H1 (cell line): ENCODE measurements at regions not wholly inside any gene's neighbourhood (a gene's known extent, or its start where the extent isn't known, plus 50 kb on each side); places are given as distances from the start of the nearest gene placed in this dataset.
A peak's percentile ranks its signal among the peaks of the same experiment; 100 is the strongest.

ENCODE experiments used
- CTCF ChIA-PET: fragments of 300-600 bp; sonication (Branson Sonifier 250); formaldehyde crosslinking; loops from one replicate; lab custom pipeline; 2021; ENCODE audit not compliant: partially characterized antibody; lab: Charles Lee
- POLR2A ChIA-PET: fragments of 300-600 bp; sonication (Branson Sonifier 250); formaldehyde crosslinking; loops from one replicate; lab custom pipeline; 2021; ENCODE audit warnings: inconsistent platforms; ENCODE audit not compliant: partially characterized antibody; lab: Charles Lee
- DNase-seq, 2 experiments: peaks; one replicate each; pipeline versions ENCODE4 v3.0.0 to v3.0.0-alpha.2; 2010 to 2022; ENCODE audit warnings: low spot score in 2 of 2, low read depth in 1 of 2, mixed read lengths in 1 of 2
- FAIRE-seq: peaks from 2 replicates; lab custom pipeline; 2011; peaks lifted over from hg19 to GRCh38; lab: Jason Lieb, UNC
- H2AFZ ChIP-seq: 2 replicates; pipeline ENCODE4 v1.8.1; 2012; ENCODE audit warnings: low read length, inconsistent platforms
- H2AK5ac ChIP-seq: 2 replicates; pipeline ENCODE4 v1.6.1; 2013; ENCODE audit warnings: low read depth, low read length
- H2BK120ac ChIP-seq: replicated peaks from 2 replicates; pipeline ENCODE3; 2013; ENCODE audit warnings: low read depth, low read length, inconsistent platforms
- H2BK12ac ChIP-seq: 2 replicates; pipeline ENCODE4 v1.6.1; 2013; ENCODE audit warnings: low read depth, low read length
- H2BK15ac ChIP-seq: 2 replicates; pipeline ENCODE4 v1.6.1; 2013; ENCODE audit warnings: low read length
- H2BK20ac ChIP-seq: 2 replicates; pipeline ENCODE4 v1.6.1; 2013; ENCODE audit warnings: low read length
- H2BK5ac ChIP-seq: 2 replicates; pipeline ENCODE4 v1.6.1; 2013; ENCODE audit warnings: low read depth, low read length
- H3K14ac ChIP-seq: 2 replicates; pipeline ENCODE4 v1.6.1; 2013; ENCODE audit warnings: inconsistent platforms; ENCODE audit not compliant: insufficient read length
- H3K18ac ChIP-seq: 2 replicates; pipeline ENCODE4 v1.6.1; 2013; ENCODE audit warnings: low read length; ENCODE audit errors: extremely low read depth
- H3K23ac ChIP-seq: 2 replicates; pipeline ENCODE4 v1.6.1; 2013; ENCODE audit warnings: inconsistent platforms; ENCODE audit not compliant: insufficient read length
- H3K23me2 ChIP-seq: 2 replicates; pipeline ENCODE4 v1.6.1; 2013; ENCODE audit warnings: low read depth, low read length
- H3K27ac ChIP-seq: 2 replicates; pipeline ENCODE4 v1.6.1; 2011; ENCODE audit warnings: low read depth, low read length, inconsistent platforms
- H3K27me3 ChIP-seq, 4 experiments: replicated peaks in 1 of 4; 1 replicate in 1 of 4; 2 replicates in 3 of 4; pipeline versions ENCODE4 v1.6.1 to v1.8.1; 2011 to 2013; ENCODE audit warnings: low read length in 3 of 4, mild to moderate bottlenecking in 3 of 4, inconsistent platforms in 2 of 4, mixed read lengths in 2 of 4, moderate library complexity in 1 of 4; ENCODE audit not compliant: control insufficient read depth in 3 of 4, insufficient read depth in 3 of 4; ENCODE audit errors: extremely low read depth in 1 of 4
- H3K36me3 ChIP-seq, 4 experiments: 2 replicates each; pipeline versions ENCODE4 v1.6.1 to v1.8.1; 2011 to 2013; ENCODE audit warnings: mild to moderate bottlenecking in 4 of 4, low read length in 3 of 4, moderate library complexity in 2 of 4, control low read depth in 1 of 4, inconsistent platforms in 1 of 4; ENCODE audit not compliant: insufficient read depth in 4 of 4, control insufficient read depth in 2 of 4
- H3K4ac ChIP-seq: replicated peaks from 2 replicates; pipeline ENCODE3; 2013; ENCODE audit warnings: low read length, low read depth, mixed read lengths, inconsistent platforms; ENCODE audit not compliant: insufficient read length
- H3K4me1 ChIP-seq, 4 experiments: replicated peaks in 1 of 4; 1 replicate in 1 of 4; 2 replicates in 3 of 4; pipeline versions ENCODE4 v1.6.1 to v1.8.1; 2011 to 2013; ENCODE audit warnings: low read length in 3 of 4, inconsistent platforms in 2 of 4, mixed read lengths in 1 of 4; ENCODE audit not compliant: insufficient read depth in 4 of 4, control insufficient read depth in 3 of 4
- H3K4me2 ChIP-seq, 2 experiments: 2 replicates each; pipeline versions ENCODE4 v1.6.1 to v1.8.1; 2011 to 2013; ENCODE audit warnings: low read depth in 2 of 2, low read length in 2 of 2, control low read depth in 1 of 2, inconsistent platforms in 1 of 2, mild to moderate bottlenecking in 1 of 2; ENCODE audit not compliant: insufficient read depth in 1 of 2
- H3K4me3 ChIP-seq, 4 experiments: fragments of 200-600, 300-600 bp in 1 of 4; sonication (generic), shearing (Covaris generic), sonication (Bioruptor Twin) in 1 of 4; 2 replicates each; pipeline versions ENCODE4 v1.5.1 to v1.8.1; 2011 to 2016; ENCODE audit warnings: low read length in 4 of 4, low read depth in 3 of 4, control low read depth in 2 of 4, inconsistent platforms in 2 of 4, mild to moderate bottlenecking in 2 of 4, mixed read lengths in 1 of 4, moderate library complexity in 1 of 4; ENCODE audit not compliant: insufficient read depth in 2 of 4; ENCODE audit errors: extremely low read depth in 1 of 4
- H3K56ac ChIP-seq: replicated peaks from 2 replicates; pipeline ENCODE3; 2013; ENCODE audit warnings: low read depth, mild to moderate bottlenecking, mixed read lengths, low read length, inconsistent platforms; ENCODE audit not compliant: insufficient read length
- H3K79me1 ChIP-seq: 2 replicates; pipeline ENCODE4 v1.6.1; 2013; ENCODE audit warnings: low read depth, low read length, control low read depth
- H3K79me2 ChIP-seq, 2 experiments: 2 replicates each; pipeline versions ENCODE4 v1.6.1 to v1.8.1; 2012 to 2013; ENCODE audit warnings: low read length in 2 of 2, mild to moderate bottlenecking in 2 of 2, inconsistent platforms in 1 of 2; ENCODE audit not compliant: insufficient read depth in 2 of 2, control insufficient read depth in 1 of 2
- H3K9ac ChIP-seq, 4 experiments: replicated peaks in 1 of 4; 1 replicate in 1 of 4; 2 replicates in 3 of 4; pipeline versions ENCODE4 v1.6.1 to v1.8.1; 2011 to 2013; ENCODE audit warnings: low read depth in 3 of 4, low read length in 3 of 4, control low read depth in 2 of 4, mild to moderate bottlenecking in 2 of 4, moderate library complexity in 2 of 4, inconsistent platforms in 1 of 4; ENCODE audit errors: extremely low read depth in 1 of 4
- H3K9me3 ChIP-seq, 2 experiments: 2 replicates each; pipeline versions ENCODE4 v1.6.1 to v1.8.1; 2012 to 2013; ENCODE audit warnings: mild to moderate bottlenecking in 2 of 2, moderate library complexity in 2 of 2, control low read depth in 1 of 2, inconsistent platforms in 1 of 2, low read depth in 1 of 2, low read length in 1 of 2, mixed read lengths in 1 of 2; ENCODE audit not compliant: insufficient read depth in 2 of 2
- H4K20me1 ChIP-seq, 2 experiments: replicated peaks in 1 of 2; 2 replicates each; pipeline versions ENCODE3 to v1.8.1; 2011 to 2013; ENCODE audit warnings: inconsistent platforms in 2 of 2, low read length in 2 of 2, mild to moderate bottlenecking in 1 of 2; ENCODE audit not compliant: insufficient read depth in 2 of 2, control insufficient read depth in 1 of 2
- H4K5ac ChIP-seq: 2 replicates; pipeline ENCODE4 v1.6.1; 2013; ENCODE audit warnings: low read length, low read depth, mixed read lengths, inconsistent platforms; ENCODE audit not compliant: insufficient read length
- H4K8ac ChIP-seq: 2 replicates; pipeline ENCODE4 v1.8.0; 2013; ENCODE audit warnings: mild to moderate bottlenecking, moderate library complexity, low read length, inconsistent platforms; ENCODE audit not compliant: insufficient read depth; ENCODE audit errors: extremely low read depth
- H4K91ac ChIP-seq: replicated peaks from 2 replicates; pipeline ENCODE3; 2013; ENCODE audit warnings: low read length, mixed read lengths, inconsistent platforms; ENCODE audit not compliant: insufficient read length
- FOSL1 ChIP-seq: IDR thresholded peaks from 2 replicates; pipeline ENCODE4 v1.6.1; 2011; ENCODE audit warnings: mild to moderate bottlenecking, low read depth, low read length, moderate library complexity; ENCODE audit not compliant: insufficient read depth
- JUND ChIP-seq: IDR thresholded peaks from 2 replicates; pipeline ENCODE4 v1.6.1; 2011; ENCODE audit warnings: mild to moderate bottlenecking, improper control_type of control experiment, low read length
- KDM1A ChIP-seq: fragments of 200-600, 300-600 bp; sonication (generic); IDR thresholded peaks from 2 replicates; pipeline ENCODE4 v1.7.1; 2016; ENCODE audit warnings: mild to moderate bottlenecking, low read length, borderline replicate concordance
- KDM4A ChIP-seq: IDR thresholded peaks from one replicate; pipeline ENCODE4 v1.7.1; 2012; ENCODE audit warnings: low read depth, mild to moderate bottlenecking, moderate library complexity, low read length, inconsistent platforms; ENCODE audit not compliant: severe bottlenecking
- POLR2AphosphoS5 ChIP-seq: IDR thresholded peaks from 2 replicates; pipeline ENCODE4 v1.6.1; 2011; ENCODE audit warnings: low read depth, low read length
- RAD21 ChIP-seq, 2 experiments: IDR thresholded peaks in 1 of 2; conservative IDR thresholded peaks in 1 of 2; 2 replicates each; pipeline ENCODE4 v1.6.1; 2011; ENCODE audit warnings: low read depth in 2 of 2, low read length in 2 of 2, improper control_type of control experiment in 1 of 2, inconsistent platforms in 1 of 2, mild to moderate bottlenecking in 1 of 2, moderate library complexity in 1 of 2
- RFX5 ChIP-seq: IDR thresholded peaks from 2 replicates; pipeline ENCODE4 v1.6.1; 2011; ENCODE audit warnings: low read depth, low read length, improper control_type of control experiment, borderline replicate concordance
- TEAD4 ChIP-seq: IDR thresholded peaks from 2 replicates; pipeline ENCODE4 v1.6.1; 2012; ENCODE audit warnings: low read depth, low read length, inconsistent platforms, mixed read lengths
- YY1 ChIP-seq: IDR thresholded peaks from 2 replicates; pipeline ENCODE4 v1.6.1; 2011; ENCODE audit warnings: low read depth, mild to moderate bottlenecking, low read length
- WGBS, 2 experiments: shearing (Covaris generic) in 1 of 2; methylation state at CpG; one replicate each; pipeline versions ENCODE4 v1.1.6 to v1.1.7; 2013 to 2015; ENCODE audit warnings: low lambda C conversion rate in 2 of 2, mixed read lengths in 2 of 2, inconsistent platforms in 1 of 2, low coverage in 1 of 2, missing lambda C conversion rate in 1 of 2; ENCODE audit not compliant: insufficient replicate concordance in 2 of 2, insufficient coverage in 1 of 2, insufficient read length in 1 of 2; ENCODE audit errors: extremely low coverage in 1 of 2, missing lambda C conversion rate in 1 of 2; 5-methylcytosine and 5-hydroxymethylcytosine counted together

DNA sequence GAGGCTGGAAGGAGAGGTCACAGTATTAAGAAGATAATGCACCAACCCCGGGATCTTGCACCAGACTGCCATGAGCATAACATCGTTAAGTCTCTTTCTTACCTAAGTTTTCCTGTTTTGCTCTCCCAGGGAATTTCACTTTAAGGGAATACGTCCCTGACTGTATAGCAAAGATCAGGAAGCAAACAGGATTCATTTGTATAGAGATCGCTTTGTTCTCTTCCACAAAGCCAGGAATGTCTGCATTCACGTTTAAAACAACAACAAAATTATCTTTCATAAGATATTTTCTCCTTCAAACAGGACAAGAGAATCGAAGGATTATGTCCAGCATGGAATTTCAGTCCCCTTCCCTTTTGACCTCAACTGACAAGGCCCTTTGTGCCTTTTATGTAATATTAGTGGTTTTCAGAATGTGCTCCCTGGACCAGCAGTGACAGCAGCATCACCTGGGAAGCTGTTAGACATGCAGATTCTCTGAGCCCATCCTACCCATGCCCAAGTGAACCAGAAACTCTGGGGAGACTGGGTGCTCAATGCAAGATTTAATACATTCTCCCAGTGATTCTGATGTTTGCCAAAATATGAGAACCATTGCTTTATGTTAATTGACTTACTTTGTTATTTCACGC lies 286.3 kb downstream of the FGFR2 start:
- H2AK5ac ChIP-seq, result no peak overlapping the region
- H4K91ac ChIP-seq, result no peak overlapping the region
- no peaks in the 10 kb centered on the region; a peak in 1 of 7 replicates for H3K27me3 ChIP-seq
- WGBS, 2 experiments, result 57% methylated on average over 7 of the region's 7 CpGs; no CpG with 5 or more reads in 1 of the 2 experiments
- no peak overlapping the region; the same call in 1 of the 2 replicates for H2BK5ac ChIP-seq
- no peak overlapping the region for H3K23ac ChIP-seq
- no peak overlapping the region for H3K18ac ChIP-seq
- no peak overlapping the region for H2BK15ac ChIP-seq
- ChIA-PET CTCF (no interaction called here), POLR2A (no interaction called here)
- peaks cover 0 to 14% (median 13%) of the 10 kb centered on the region in 4 experiments; a peak in 4 of 7 replicates for H3K4me1 ChIP-seq
- no peak overlapping the region for H3K56ac ChIP-seq
- H2AFZ ChIP-seq, result no peak overlapping the region
- FAIRE-seq (no peak), DNase-seq (no peak)
- no peak overlapping the region for H4K8ac ChIP-seq
- H4K20me1 ChIP-seq, result no peaks in the 10 kb centered on the region
- no peak overlapping the region for H3K14ac ChIP-seq
- H3K9me3 ChIP-seq, result peaks cover 4 to 6% of the 10 kb centered on the region in 2 experiments; a peak in 2 of 4 replicates
- no peak overlapping the region for H2BK120ac ChIP-seq
- no peak overlapping the region for H3K4me3 ChIP-seq
- TF ChIP-seq JUND, result no peak
- no peak for TF ChIP-seq KDM1A
- TF ChIP-seq TEAD4, result no peak
- TF ChIP-seq POLR2AphosphoS5, result no peak
- no peak for TF ChIP-seq RAD21 (IDR thresholded peaks at IDR 0.05 in 1 of 2, conservative IDR thresholded peaks at IDR 0.05 in 1 of 2; ENCODE audit: low read depth in 2 of 2, low read length in 2 of 2)
- no peak for TF ChIP-seq YY1
- TF ChIP-seq FOSL1, result no peak
- TF ChIP-seq KDM4A, result no peak
- no peak for TF ChIP-seq RFX5
- H3K23me2 ChIP-seq, result no peaks in the 10 kb centered on the region; the same call in 1 of the 2 replicates
- no peak overlapping the region for H3K9ac ChIP-seq
- no peak overlapping the region for H3K27ac ChIP-seq
- no peak overlapping the region for H3K4ac ChIP-seq
- H2BK12ac ChIP-seq, result peak overlapping the region; percentile 83
- H3K4me2 ChIP-seq, result peak overlapping the region in 1 of 2 experiments; percentile 25; a peak in 1 of 4 replicates
- H3K79me2 ChIP-seq, result no peaks in the 10 kb centered on the region
- no peak overlapping the region for H4K5ac ChIP-seq
- no peaks in the 10 kb centered on the region for H3K79me1 ChIP-seq
- H3K36me3 ChIP-seq, result no peaks in the 10 kb centered on the region
- no peak overlapping the region for H2BK20ac ChIP-seq
